GM19452 (cell line): ENCODE measurements at regions not wholly inside any gene's neighbourhood (a gene's known extent, or its start where the extent isn't known, plus 50 kb on each side); places are given as distances from the start of the nearest gene placed in this dataset.

Experiments used
- ATAC-seq: cut with Tn5 transposase; IDR thresholded peaks from one replicate; pipeline ENCODE4 v1.9.1; 2021; ENCODE audit not compliant: unreplicated experiment

DNA sequence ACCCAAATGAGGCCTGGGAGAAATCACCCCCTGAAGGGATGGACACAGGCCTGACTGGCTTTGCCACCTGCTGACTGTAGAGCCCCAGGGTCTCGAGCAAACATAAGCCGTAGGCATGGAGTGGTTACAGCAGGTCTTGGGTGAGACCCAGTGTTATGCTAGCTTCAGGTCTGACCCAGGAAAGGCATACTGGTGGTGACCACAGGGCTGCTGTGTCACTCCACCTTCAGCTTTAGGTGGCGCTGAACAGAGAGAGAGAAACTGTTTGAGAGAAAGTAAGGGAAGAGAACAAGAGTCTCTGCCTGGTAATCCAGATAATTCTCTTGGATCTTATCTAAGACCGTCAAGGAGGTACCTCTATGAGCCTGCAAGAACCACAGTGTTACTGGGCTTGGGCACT, 1544.2 kb upstream of the TMEFF2 start:
- ATAC-seq = no peak

DNA sequence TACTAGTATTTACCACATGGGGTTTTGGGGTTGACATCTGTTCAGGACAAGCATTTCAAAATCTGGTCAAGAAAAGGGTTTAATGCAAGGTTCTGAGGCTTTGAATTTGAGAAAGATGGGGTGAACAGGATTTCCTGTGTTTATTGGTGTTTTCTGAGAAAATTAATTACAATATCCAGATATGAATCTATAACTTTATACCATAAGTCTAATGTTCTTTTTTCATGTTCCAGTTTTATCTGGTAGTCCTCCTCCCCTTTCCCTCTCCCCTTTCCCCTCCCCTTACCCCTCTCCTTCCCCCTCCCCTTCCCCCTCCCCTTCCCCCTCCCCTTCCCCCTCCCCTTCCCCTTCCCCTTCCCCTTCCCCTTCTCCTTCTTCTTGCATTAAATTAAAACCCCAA, 1518.2 kb upstream of the TMEFF2 start:
- ATAC-seq = no peak

DNA sequence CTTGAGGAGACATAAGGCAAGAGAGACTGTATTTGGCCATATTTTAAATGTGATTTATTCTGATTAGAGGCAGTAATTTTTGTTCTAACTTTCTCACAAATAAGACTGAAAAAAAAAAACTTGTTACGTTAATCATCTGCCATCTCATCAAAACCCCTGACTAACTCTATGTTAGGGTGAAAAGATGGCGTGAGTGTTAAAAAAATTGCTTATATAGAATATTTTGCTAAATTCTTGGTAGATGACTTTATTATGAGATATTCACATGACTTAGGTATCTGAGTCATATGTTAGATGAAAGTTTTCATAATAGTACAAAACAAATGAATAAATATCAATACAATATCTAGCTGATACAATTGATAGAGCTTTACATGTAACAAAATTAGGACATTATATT, 1508.7 kb upstream of the TMEFF2 start:
- ATAC-seq = no peak

DNA sequence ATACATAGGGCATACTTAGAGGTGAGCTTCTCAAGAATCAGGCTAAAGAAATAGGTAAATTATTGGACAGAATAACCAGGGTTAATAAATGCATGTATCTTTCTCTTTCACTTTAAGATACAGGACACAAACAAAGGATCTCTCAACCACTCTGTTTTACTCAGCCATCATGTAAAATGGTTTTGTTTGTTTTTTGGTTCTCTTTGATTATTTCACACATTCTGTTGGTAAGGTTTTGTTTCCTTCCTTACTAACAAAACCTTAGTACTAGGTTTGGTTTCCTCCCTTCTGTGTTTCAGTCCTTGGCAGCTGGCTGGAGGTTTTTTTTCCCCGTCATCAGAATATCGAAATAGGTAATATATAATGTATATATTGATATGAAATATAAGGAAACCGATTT, 1506.8 kb upstream of the TMEFF2 start:
- ATAC-seq = no peak

DNA sequence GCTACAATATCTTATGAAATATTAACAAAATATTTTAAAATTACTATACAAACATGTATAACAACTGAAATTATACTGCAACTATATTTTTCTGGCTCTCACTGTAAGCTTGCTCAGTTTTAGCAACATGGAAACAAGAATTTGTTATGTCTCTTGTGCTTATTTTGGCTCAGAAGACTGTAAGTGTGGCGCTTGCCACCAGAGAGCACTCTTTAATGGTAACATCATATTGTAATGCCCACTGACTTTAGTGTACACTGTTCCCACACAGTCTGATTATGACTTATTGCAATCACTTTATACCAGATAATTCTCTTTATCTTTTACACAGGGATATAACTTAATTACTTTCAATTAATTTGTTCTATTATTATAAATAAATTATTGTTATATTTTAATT, 1500.6 kb upstream of the TMEFF2 start:
- ATAC-seq = no peak

DNA sequence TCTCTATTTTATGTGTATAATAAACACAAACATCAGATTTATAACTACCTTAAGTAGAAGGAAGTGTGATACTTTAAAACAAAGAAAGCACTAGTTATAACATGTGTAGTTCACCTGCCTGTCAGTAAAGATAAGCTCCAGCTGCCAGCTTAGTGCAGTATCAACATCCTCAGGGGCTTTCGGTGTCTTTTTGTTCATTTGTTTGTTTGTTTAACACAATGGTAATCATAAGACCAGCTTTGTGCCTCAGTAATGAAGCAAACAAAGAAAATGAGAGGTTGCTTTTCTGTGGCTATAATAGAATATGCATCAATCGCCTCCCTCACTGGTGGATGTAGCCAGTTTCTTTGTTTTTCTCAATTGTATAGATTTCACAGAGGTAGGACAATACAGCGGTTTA, 1499.0 kb upstream of the TMEFF2 start:
- no peak for ATAC-seq

DNA sequence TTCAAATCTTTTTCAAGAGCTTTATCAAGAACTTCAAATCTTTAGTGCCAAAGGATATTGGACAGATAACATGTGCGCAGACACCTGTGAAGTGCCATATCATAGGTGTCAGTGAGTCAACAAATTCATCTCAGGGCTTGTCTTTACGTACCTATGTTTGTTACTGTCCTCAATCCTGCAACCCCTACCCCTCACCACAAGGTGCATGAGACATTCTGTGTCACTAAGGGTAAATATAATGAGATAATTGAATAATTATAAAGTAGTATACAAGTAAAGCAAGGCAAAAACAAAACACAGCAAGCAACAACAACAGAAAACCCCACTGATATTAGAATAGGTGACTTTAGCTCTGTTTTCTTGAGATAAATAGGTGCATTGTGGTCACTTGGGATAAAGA, 1495.8 kb upstream of the TMEFF2 start:
- no peak for ATAC-seq

DNA sequence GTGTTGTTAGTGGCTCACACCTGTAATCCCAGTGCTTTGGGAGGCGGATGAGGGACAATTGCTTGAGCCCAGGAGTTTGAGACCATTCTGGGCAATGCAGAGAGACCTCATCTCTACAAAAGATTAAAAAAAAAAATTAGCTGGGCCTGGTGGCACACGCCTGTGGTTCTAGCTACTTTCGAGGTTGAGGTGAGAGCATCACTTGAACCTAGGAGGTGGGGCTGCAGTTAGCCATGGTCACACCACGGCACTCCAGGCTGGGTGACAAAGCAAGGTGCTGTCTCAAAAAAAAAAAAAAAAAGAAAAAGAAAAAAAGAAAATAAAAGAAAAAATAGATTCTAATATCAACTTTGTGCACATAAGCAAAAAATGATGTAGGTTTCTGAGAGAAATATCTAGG, 1492.5 kb upstream of the TMEFF2 start:
- ATAC-seq = no peak

DNA sequence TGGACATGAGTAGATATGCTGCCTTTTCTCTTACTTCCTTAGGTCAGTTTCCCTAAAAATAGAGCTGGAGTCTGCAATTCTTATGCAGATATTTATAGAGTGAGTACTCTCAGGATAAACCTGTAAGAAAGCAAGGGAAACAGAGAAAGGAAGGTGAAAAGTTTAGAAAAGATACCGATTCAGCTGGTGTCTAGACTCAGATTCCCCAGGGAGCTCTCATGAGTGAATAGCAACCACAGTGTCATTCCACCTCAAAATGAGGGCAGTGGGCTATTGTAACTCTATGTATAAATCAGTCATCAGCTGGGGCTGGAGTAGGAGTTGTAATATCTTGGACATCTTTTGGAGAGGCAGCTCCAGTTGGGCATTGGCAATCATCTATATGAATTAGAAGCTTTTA, 1485.1 kb upstream of the TMEFF2 start:
- ATAC-seq = no peak

DNA sequence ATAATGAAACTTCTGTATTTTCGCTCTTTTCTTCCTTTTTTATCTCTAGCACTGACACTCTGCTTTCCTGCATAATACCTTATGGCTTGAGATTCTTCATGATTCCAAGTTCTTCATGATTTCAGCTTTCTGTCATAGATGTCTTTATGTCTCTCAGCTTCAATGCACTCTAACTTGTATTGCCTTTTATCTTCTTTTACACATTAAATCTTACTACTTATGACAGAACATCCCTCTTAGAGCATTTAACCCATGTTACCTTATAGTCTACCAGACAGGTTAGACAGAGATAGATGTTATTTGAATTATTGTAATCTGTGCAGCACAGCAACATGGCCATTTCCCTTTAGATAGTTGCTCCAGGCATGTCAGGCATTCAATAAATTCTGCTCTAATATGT, 1475.7 kb upstream of the TMEFF2 start:
- no peak for ATAC-seq

DNA sequence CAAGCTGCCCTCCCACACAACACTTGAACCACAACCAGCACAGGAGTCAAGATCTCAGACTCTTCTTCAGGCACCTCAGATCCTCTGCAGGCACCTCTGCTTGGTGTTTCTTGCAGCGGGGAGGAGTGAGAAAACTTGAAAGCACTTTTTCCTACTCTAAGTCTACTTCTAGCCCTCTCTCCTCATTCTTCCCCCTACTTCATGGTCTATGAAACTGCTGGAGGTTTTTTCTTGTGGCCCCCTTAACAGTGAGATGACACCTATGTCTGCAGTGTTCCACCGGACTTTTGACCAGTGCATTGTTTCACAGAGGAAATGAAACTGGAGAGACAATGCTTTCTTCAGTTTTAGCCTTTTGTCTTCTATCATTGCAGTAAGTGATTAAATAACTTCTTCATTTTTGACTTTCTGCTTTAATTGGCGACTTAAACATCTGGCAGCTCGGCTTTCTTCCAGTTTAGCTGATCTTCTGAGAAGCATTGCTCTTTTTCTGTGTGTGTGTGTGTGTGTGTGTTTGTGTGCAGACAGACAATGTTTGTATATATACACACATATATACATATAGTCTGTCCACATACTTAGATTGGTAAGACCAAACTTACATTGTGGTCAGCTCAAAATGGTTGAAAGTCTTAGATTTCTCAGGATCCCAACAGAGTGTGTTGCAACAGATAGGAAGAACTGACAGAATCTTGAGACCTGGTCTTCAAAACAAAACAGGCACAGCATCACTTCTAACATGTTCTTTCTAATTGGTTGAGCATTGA, 1474.0 kb upstream of the TMEFF2 start:
- ATAC-seq = no peak

DNA sequence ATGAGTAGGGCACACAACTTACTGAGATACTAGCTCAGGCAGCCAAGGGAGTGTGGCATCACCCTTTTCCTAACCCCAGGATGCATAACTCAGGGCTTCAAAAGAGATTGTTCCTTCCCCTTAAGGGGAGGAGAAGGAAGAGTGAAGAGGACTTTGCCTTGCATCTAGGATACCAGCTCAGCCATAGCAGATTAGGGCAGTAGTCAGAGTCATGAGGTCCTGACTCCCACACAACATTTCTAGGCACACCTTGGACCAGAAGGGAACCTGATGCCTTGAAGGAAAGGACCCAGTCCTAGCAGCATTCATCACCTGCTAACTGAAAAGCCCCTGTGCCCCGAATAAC, 1433.2 kb upstream of the TMEFF2 start:
- no peak for ATAC-seq

DNA sequence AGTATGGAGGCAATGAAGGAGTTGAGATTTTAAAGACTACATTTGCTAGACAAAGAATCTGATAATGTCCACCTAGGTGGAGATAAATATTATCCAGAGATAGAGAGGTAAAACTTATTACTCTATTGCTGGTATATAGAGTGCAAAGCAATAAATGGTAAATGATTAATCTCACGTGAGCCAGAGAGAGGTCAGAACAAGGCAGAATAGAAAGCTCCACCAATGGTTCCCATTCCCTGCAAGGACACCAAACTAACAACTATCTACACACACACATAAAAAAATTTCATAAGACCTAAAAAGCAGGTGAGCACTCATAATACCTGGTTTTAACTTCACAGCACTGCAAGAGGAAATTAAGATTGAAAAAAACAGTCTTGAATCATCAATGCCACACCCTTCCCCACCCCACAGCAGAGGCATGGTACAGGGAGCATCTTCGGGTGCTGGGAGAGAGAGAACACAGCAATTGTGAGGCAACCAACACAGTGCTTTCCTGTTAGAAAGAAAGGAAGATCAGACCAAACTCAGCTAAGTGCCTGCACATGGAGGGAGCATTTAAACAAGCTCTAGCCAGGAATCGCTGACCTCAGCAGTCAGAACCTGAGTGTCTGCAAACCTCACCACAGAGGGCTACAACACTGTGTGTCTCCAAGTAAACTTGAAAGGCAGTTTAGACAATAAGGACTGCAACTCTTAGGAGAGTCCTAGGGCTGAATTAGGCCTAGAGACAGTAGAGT, 1432.6 kb upstream of the TMEFF2 start:
- ATAC-seq = no peak

DNA sequence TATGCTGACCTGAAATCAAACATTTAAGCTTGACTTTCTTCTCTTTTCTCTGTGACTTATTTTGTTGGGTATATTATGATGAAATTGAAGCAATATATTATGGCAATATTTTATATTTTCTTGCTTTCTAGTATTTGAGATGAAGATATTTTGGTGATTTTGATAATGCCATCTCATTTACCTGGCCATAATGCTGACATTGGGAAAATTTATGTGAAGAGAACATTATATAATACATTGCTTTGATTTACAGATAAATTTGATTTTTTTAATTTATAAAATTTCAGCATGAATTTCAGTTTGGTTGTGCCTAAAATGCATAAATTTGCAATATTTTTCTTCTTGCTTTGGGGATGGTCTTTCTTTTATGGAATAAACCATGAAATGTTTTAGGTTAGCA, 1413.7 kb upstream of the TMEFF2 start:
- no peak for ATAC-seq

DNA sequence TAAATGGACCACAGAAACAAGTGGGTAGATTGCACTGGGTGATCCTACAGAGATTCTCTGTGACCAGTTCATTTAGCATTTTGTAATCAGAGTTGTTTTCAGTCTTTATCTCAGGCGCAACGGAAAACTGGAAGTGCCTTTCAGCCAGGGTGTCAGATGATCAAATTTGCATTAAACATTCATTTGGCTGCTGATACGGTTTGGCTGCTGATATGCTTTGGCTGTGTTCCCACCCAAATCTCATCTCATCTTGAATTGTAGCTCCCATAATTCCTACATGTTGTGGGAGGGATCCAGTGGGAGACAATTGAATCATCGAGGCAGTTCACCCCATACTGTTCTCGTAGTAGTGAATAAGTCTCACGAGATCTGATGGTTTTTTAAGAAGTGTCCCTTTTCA, 1396.1 kb upstream of the TMEFF2 start:
- ATAC-seq = no peak

DNA sequence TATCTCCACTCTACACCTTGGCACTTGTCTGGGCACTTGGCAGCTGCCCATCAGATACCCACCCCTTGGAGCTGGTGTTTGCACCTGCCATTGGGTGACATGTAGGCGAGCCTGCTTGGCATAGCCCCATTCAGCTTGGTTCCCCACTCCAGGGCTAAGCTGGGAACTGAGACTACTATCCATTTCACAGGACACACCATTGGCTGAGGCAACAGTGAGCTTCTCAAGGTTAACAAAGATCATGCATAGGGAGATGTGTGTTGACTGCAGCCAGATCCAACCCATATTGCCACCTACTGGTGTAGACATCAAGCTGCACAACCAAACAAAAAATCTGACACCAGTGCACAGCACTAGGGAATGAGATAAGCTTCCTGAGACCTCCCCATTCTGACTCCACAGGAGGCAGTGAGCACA, 1389.8 kb upstream of the TMEFF2 start:
- ATAC-seq = peak; percentile 74

DNA sequence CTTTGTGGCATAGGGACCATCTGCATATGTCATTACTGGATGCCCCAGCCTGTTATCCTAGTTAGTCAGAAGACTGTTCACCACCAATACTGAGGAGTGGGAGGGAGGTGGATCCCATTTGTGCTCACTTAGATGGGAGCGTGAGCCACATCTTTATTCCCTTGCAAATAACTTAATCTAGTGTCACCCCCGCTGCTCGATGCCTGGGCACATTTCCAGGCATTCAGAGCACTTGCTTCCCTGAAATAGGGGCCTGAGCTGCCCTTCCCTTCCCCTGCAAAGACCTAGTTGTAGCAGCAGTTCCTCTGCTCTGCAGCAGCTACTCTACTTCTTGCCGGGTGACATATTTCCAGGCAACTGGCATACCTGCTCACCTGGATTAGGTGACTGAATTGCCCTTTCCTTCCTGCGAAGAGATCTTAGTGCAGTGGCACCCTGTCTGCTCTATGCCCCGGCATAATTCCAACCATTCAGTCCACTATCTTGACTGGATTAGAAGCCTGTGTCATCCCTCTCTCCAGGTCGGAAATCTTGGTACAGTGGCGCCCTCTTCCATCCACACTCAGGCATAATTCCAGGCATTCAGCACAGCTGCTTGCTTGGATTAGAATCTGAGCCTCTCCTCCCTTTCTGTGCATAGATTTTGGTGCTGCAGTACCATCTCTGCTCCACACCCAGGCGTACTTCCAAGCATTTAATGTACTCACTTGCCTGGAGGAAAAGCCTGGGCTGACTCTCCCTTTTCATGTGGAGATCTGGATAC, 1389.1 kb upstream of the TMEFF2 start:
- peak; percentile 17 for ATAC-seq

DNA sequence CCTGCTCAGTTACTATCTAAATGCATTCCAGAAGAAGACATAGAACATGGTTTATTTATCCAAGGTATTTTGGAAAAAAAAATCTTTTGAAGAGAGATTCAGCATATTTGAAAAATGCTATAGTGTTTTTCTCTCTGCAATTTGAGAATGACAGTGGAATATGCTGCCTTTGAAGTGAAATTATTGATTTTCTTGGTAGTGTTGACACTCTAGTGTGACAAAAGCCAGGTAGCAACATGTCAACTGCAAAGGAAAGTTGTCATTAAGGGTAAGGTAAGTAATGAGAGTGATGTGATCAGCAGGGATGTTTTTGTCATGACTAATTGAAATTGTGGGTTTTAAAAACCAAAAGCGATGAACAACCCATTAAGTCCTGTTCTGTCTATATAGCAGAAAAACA, 1387.1 kb upstream of the TMEFF2 start:
- no peak for ATAC-seq

DNA sequence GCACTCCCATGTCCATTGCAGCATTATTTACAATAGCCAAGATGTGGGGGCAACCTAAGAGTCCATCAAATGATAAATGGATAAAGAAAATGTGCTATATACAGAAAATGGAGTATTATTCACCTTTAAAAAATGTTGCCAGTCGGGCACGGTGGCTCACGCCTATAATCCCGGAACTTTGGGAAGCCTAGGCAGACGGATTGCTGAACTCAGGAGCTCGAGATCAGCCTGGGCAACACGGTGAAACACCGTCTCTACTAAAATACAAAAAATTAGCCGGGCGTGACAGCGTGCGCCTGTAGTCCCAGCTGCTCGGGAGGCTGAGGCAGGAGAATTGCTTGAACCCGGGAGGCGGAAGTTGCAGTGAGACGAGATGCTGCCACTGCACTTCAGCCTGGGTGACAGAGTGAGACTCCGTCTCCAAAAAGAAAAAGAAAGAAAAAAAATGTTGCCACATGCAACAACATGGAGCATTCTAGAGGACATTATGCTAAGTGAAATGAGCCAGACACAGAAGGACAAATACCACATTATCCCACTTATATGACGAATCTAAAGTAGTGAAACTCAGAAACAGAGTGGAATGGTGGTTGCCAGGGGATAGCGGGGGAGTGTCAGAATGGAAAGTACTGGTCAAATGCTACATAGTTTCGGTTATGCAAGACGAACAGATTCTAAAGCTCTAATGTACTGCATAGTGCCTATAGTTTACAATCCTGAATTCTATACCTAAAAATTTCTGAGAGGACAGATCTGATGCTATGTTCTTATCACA, 1385.6 kb upstream of the TMEFF2 start:
- no peak for ATAC-seq

DNA sequence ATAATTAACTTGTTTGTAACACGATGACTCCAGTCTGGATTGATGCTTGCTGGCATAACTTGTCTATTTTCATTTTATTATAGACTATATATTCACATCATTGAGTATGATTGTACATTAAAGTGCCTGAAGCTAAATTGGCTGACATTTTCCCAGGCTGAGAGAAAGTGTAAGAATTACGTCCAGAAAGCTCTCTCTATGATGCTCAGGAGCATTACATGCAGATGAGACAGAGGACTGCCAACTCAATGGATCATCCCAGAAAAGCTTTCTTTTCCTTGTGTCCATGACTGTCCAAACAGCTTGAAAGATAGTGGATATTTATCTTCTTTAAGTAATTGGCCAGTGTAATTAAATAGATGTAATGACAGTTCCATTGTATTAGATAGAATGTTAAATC, 1372.2 kb upstream of the TMEFF2 start:
- no peak for ATAC-seq

DNA sequence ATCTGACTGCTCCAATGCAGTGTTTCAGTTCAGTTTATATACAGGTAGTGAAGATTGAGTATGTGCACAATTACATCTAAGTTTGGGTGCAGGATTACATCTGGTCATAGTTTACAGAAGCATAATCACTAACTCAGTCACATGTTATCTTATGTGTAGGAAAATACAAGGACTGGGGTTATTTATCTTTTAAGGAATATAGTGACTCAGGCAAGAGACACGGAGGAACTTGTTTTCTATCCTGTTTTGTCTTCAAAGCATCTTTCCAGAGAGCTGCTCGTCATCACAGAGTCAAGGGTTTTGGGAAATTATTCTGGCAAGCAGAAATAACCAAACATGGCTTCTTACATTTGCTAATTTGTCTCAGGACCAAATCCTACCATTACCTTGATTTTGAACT, 1371.5 kb upstream of the TMEFF2 start:
- ATAC-seq = no peak
